PC-3 (cell line): ENCODE measurements at regions not wholly inside any gene's neighbourhood (a gene's known extent, or its start where the extent isn't known, plus 50 kb on each side); places are given as distances from the start of the nearest gene placed in this dataset.

Experiments
- ATAC-seq: fragments of 200-7000 bp; cut with Tn5 transposase; 2 replicates; pipeline ENCODE4 v1.9.1; 2020; ENCODE audit warnings: mild to moderate bottlenecking, moderate library complexity
- BruUV-seq: library from RNA; stranded (reverse); fragments of 400-500 nt; replicated peaks from 2 replicates; lab custom pipeline; 2021; lab: Mats Ljungman, UMichigan
- CTCF ChIA-PET: fragments of 300-600 bp; sonication (Branson Sonifier 250); formaldehyde crosslinking; loops from one replicate; lab custom pipeline; 2022; ENCODE audit warnings: antibody characterized with exemption; lab: Charles Lee
- POLR2A ChIA-PET: fragments of 300-600 bp; sonication (Branson Sonifier 250); formaldehyde crosslinking; loops from one replicate; lab custom pipeline; 2022; ENCODE audit warnings: antibody characterized with exemption; ENCODE audit not compliant: unreplicated experiment; lab: Charles Lee
- DNase-seq: peaks from one replicate; pipeline ENCODE4 v3.0.0-alpha.2; 2015
- H2AFZ ChIP-seq: fragments of 300-600 bp; sonication (generic); 2 replicates; pipeline ENCODE4 v1.6.0; 2016; ENCODE audit warnings: antibody characterized with exemption, low read length
- H3F3A ChIP-seq: fragments of 300-600 bp; sonication (generic); one replicate; pipeline ENCODE4 v1.6.0; 2017; ENCODE audit warnings: antibody characterized with exemption, low read length, control low read depth, mild to moderate bottlenecking; ENCODE audit not compliant: unreplicated experiment
- H3K27ac ChIP-seq: fragments of 300-600 bp; sonication (generic); 2 replicates; pipeline ENCODE4 v1.5.1; 2016; ENCODE audit warnings: mild to moderate bottlenecking, low read length
- H3K27me3 ChIP-seq: fragments of 300-600 bp; sonication (generic); 2 replicates; pipeline ENCODE4 v1.6.1; 2016; ENCODE audit warnings: low read length, mixed read lengths
- H3K36me3 ChIP-seq: fragments of 300-600 bp; sonication (generic); 2 replicates; pipeline ENCODE4 v1.6.1; 2016; ENCODE audit warnings: low read depth, mixed run types, low read length, mixed read lengths
- H3K4me1 ChIP-seq: fragments of 300-600 bp; sonication (generic); 2 replicates; pipeline ENCODE4 v1.5.1; 2016; ENCODE audit warnings: low read length; ENCODE audit not compliant: insufficient read depth
- H3K4me2 ChIP-seq: fragments of 300-600 bp; sonication (generic); 2 replicates; pipeline ENCODE4 v1.6.0; 2016; ENCODE audit warnings: low read length
- H3K4me3 ChIP-seq: fragments of 300-600 bp; sonication (generic); 2 replicates; pipeline ENCODE4 v1.5.1; 2016; ENCODE audit warnings: mild to moderate bottlenecking, low read length, mixed read lengths
- H3K79me2 ChIP-seq: fragments of 300-600 bp; sonication (generic); 2 replicates; pipeline ENCODE4 v1.6.1; 2017; ENCODE audit warnings: low read length, mixed read lengths
- H3K9ac ChIP-seq: fragments of 300-600 bp; sonication (generic); 2 replicates; pipeline ENCODE4 v1.6.0; 2016; ENCODE audit warnings: mild to moderate bottlenecking, low read length
- H3K9me2 ChIP-seq: fragments of 300-600 bp; sonication (generic); replicated peaks from 2 replicates; pipeline ENCODE4 v1.6.1; 2016; ENCODE audit warnings: mixed run types, low read length, mixed read lengths
- H3K9me3 ChIP-seq: fragments of 300-600 bp; sonication (generic); 2 replicates; pipeline ENCODE4 v1.6.1; 2016; ENCODE audit warnings: low read length, mixed read lengths
- H4K20me1 ChIP-seq: fragments of 300-600 bp; sonication (generic); 2 replicates; pipeline ENCODE4 v1.6.1; 2016; ENCODE audit warnings: low read length, mixed read lengths
- CTCF ChIP-seq: fragments of 300-600 bp; sonication (generic); conservative IDR thresholded peaks from 2 replicates; pipeline ENCODE4 v1.5.1; 2017; ENCODE audit warnings: antibody characterized with exemption, low read depth, mild to moderate bottlenecking, low read length
- EZH2 ChIP-seq: fragments of 300-600 bp; sonication (generic); IDR thresholded peaks from one replicate; pipeline ENCODE4 v1.6.1; 2017; ENCODE audit warnings: antibody characterized with exemption, mild to moderate bottlenecking, low read length; ENCODE audit not compliant: unreplicated experiment
- EZH2phosphoT487 ChIP-seq: fragments of 300-600 bp; sonication (generic); IDR thresholded peaks from 2 replicates; pipeline ENCODE4 v1.6.1; 2018; ENCODE audit warnings: mild to moderate bottlenecking, antibody characterized with exemption, low read length, borderline replicate concordance
- intact Hi-C: fragments of 100-400 bp; cut with micrococcal nuclease; formaldehyde crosslinking; loops from 2 replicates; pipeline ENCODE4 v1.9.0; 2023

- Histone ChIP-seq H3K27me3 (no peaks in the 10 kb centered on the region), H3K9ac (no peak overlapping the region), H3K36me3 (no peaks in the 10 kb centered on the region), H3K79me2 (no peaks in the 10 kb centered on the region), H3F3A (peaks cover 16% of the 10 kb centered on the region), H4K20me1 (no peaks in the 10 kb centered on the region), H3K9me2 (no peaks in the 10 kb centered on the region; the same call in 1 of the 2 replicates), H2AFZ (0 out of 2 replicates have a peak overlapping the region, but pooled peaks have one; percentile 8), H3K4me3 (no peak overlapping the region), H3K4me1 (peaks cover 64% of the 10 kb centered on the region), H3K27ac (peak overlapping the region; percentile 54), H3K4me2 (peak overlapping the region; percentile 85), H3K9me3 (no peaks in the 10 kb centered on the region)
- TF ChIP-seq CTCF (no peak), EZH2phosphoT487 (no peak), EZH2 (no peak)
- ChIA-PET CTCF (no interaction called here), POLR2A (no interaction called here)
- BruUV-seq: no TSS peak
- peak; percentile 58 for DNase-seq
- no peak for ATAC-seq
- intact Hi-C loops: no loop called here
Observed at GRCh38 chr4:144580430-144580829, 65.5 kb upstream of the HHIP start.

GRCh38 chr4:144582105-144582850 lies 63.7 kb upstream of the HHIP start:
- H3K4me1 ChIP-seq: peaks cover 64% of the 10 kb centered on the region
- peak; percentile 73 for ATAC-seq
- H3K4me3 ChIP-seq: peak overlapping the region; percentile 58
- H3K36me3 ChIP-seq: no peaks in the 10 kb centered on the region
- no peak for TF ChIP-seq EZH2phosphoT487
- no peak for TF ChIP-seq EZH2
- no peak for TF ChIP-seq CTCF
- no peaks in the 10 kb centered on the region; the same call in 1 of the 2 replicates for H3K9me2 ChIP-seq
- H2AFZ ChIP-seq: peak overlapping the region; percentile 45
- H3K79me2 ChIP-seq: no peaks in the 10 kb centered on the region
- H3F3A ChIP-seq: peaks cover 16% of the 10 kb centered on the region
- TSS peak; percentile 75 for BruUV-seq
- POLR2A ChIA-PET: interaction anchor here (0.5 to 0.6 kb wide), 2 partner anchors 14 to 66 kb away, joined by 3 to 4 read pairs; no protein-coding TSS in a partner anchor
- peak overlapping the region; percentile 85 for H3K4me2 ChIP-seq
- peak overlapping the region; percentile 93 for H3K27ac ChIP-seq
- peak overlapping the region; percentile 66 for H3K9ac ChIP-seq
- H4K20me1 ChIP-seq: no peaks in the 10 kb centered on the region
- 0 out of 2 replicates have a peak, but pooled peaks cover 3% of the 10 kb centered on the region for H3K9me3 ChIP-seq
- H3K27me3 ChIP-seq: no peaks in the 10 kb centered on the region
- CTCF ChIA-PET: no interaction called here
- DNase-seq: peak; percentile 93
- intact Hi-C loops: loop anchor here (2.0 kb wide), 2 partner anchors 65 to 479 kb away; partner anchors contain the start of gene HHIP
